ENCODE measurements at regions not wholly inside any gene's neighbourhood (a gene's known extent, or its start where the extent isn't known, plus 50 kb on each side); places are given as distances from the start of the nearest gene placed in this dataset.

GRCh38 chr10:105658696-105659095 is 1017.6 kb downstream of the SORCS3 start:
- intact Hi-C loops (cut with DNase I): no loop called here
- Histone ChIP-seq H3K4me3 (no peak overlapping the region), H3K4me1 (no peaks in the 10 kb centered on the region), H3K9me3 (no peaks in the 10 kb centered on the region), H3K27ac (no peak overlapping the region), H3K36me3 (no peaks in the 10 kb centered on the region), H3K27me3 (no peaks in the 10 kb centered on the region)
- no peak for ATAC-seq
- no peak for DNase-seq
- 17% methylated on average over 4 of the region's 4 CpGs for WGBS (ENCODE audit: insufficient coverage, low coverage, low lambda C conversion rate, missing lambda C conversion rate)
- TF ChIP-seq CTCF (IDR thresholded peaks at IDR 0.05) (no peak), POLR2A (IDR thresholded peaks at IDR 0.05) (no peak)

GRCh38 chr10:105656856-105657255 is 1015.8 kb downstream of the SORCS3 start:
- TF ChIP-seq POLR2A (IDR thresholded peaks at IDR 0.05) (no peak), CTCF (IDR thresholded peaks at IDR 0.05) (no peak)
- ATAC-seq (no peak), DNase-seq (no peak)
- intact Hi-C loops (cut with DNase I): no loop called here
- Histone ChIP-seq H3K27ac (no peak overlapping the region), H3K4me1 (no peaks in the 10 kb centered on the region), H3K36me3 (no peaks in the 10 kb centered on the region), H3K4me3 (no peak overlapping the region), H3K27me3 (no peaks in the 10 kb centered on the region), H3K9me3 (no peaks in the 10 kb centered on the region)

- ATAC-seq (no peak), DNase-seq (no peak)
- WGBS (ENCODE audit: insufficient coverage, low coverage, low lambda C conversion rate, missing lambda C conversion rate): 38% methylated on average over 3 of the region's 3 CpGs
- Histone ChIP-seq H3K27me3 (no peaks in the 10 kb centered on the region), H3K9me3 (no peaks in the 10 kb centered on the region), H3K4me1 (no peaks in the 10 kb centered on the region), H3K4me3 (no peak overlapping the region), H3K27ac (no peak overlapping the region), H3K36me3 (no peaks in the 10 kb centered on the region)
- intact Hi-C loops (cut with DNase I): no loop called here
- TF ChIP-seq CTCF (IDR thresholded peaks at IDR 0.05): no peak
- TF ChIP-seq POLR2A (IDR thresholded peaks at IDR 0.05): no peak
Observed at GRCh38 chr10:105650306-105650705, 1009.2 kb downstream of the SORCS3 start.

GRCh38 chr10:105647354-105647753 is 1006.3 kb downstream of the SORCS3 start:
- WGBS (ENCODE audit: insufficient coverage, low coverage, low lambda C conversion rate, missing lambda C conversion rate): 41% methylated on average over 1 of the region's 1 CpG
- no peak overlapping the region for H3K27ac ChIP-seq
- TF ChIP-seq POLR2A (IDR thresholded peaks at IDR 0.05) (no peak), CTCF (IDR thresholded peaks at IDR 0.05) (no peak)
- H3K4me3 ChIP-seq: no peak overlapping the region
- no peaks in the 10 kb centered on the region for H3K4me1 ChIP-seq
- intact Hi-C loops (cut with DNase I): no loop called here
- ATAC-seq (no peak), DNase-seq (no peak)
- no peaks in the 10 kb centered on the region for H3K9me3 ChIP-seq
- no peaks in the 10 kb centered on the region for H3K36me3 ChIP-seq
- no peaks in the 10 kb centered on the region for H3K27me3 ChIP-seq

GRCh38 chr10:105644978-105645377 is 1003.9 kb downstream of the SORCS3 start:
- DNase-seq (no peak), ATAC-seq (no peak)
- WGBS (ENCODE audit: insufficient coverage, low coverage, low lambda C conversion rate, missing lambda C conversion rate): 61% methylated on average over 2 of the region's 2 CpGs
- Histone ChIP-seq H3K9me3 (no peaks in the 10 kb centered on the region), H3K4me1 (no peaks in the 10 kb centered on the region), H3K27me3 (no peaks in the 10 kb centered on the region), H3K36me3 (no peaks in the 10 kb centered on the region), H3K4me3 (no peak overlapping the region), H3K27ac (no peak overlapping the region)
- intact Hi-C loops (cut with DNase I): no loop called here
- TF ChIP-seq CTCF (IDR thresholded peaks at IDR 0.05): no peak
- TF ChIP-seq POLR2A (IDR thresholded peaks at IDR 0.05): no peak

Data from right lobe of liver (tissue), 6 donors.